ENCODE measurements at regions not wholly inside any gene's neighbourhood (a gene's known extent, or its start where the extent isn't known, plus 50 kb on each side); places are given as distances from the start of the nearest gene placed in this dataset.

GRCh38 chr10:1977461-1977860 is 240.1 kb upstream of the ADARB2 start:
- no peak for TF ChIP-seq ZFX (IDR thresholded peaks at IDR 0.05)
- TF ChIP-seq CTCF (conservative IDR thresholded peaks at IDR 0.05): no peak

GRCh38 chr10:1972406-1972805 is 235.1 kb upstream of the ADARB2 start:
- no peak overlapping the region for H3K27ac ChIP-seq
- TF ChIP-seq ZFX (IDR thresholded peaks at IDR 0.05): no peak
- TF ChIP-seq CTCF (conservative IDR thresholded peaks at IDR 0.05): no peak

More at GRCh38 chr10:1977461-1977860, 240.1 kb upstream of the ADARB2 start:
- no peak overlapping the region for H3K27ac ChIP-seq

DNA sequence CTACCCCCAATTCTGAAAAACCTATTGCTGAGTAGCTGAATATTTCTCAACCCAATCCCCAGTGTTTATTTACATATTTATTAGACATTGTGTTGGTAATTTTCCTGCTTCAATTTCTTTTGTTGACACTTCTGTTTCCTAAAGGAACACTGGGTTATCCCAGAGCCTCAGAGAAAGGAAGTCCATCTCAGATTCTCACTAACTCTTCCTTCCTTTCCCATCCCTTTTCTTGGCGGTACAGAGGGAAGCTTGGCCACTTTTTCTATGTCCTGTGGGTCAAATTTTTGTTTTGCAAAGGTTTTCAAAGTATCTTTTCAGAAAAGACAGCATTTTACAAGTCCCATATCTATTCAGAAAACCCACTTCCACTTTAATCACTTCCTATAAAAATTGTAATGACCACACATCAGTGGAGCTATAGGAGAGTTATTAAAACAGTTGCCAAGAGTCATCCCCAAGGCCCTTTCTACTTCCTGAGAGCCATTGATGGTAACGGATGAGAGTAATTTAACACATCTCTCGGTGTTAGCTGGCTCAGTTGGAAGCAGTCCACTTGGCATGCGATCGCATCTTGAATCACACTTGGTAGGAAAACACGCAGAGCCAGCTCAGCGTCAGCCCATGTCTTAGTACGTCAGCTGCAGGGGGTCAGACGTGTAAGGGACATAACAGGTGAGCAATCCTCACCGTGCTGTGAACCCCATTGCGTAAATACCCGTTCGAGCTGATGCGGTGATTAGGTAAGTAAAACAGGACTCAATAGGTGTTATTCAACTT is 231.1 kb upstream of the ADARB2 start:
- H3K27ac ChIP-seq: no peak overlapping the region
- no peak for TF ChIP-seq ZFX (IDR thresholded peaks at IDR 0.05)

- H3K27ac ChIP-seq: no peak overlapping the region
- TF ChIP-seq CTCF (conservative IDR thresholded peaks at IDR 0.05): no peak
- no peak for TF ChIP-seq ZFX (IDR thresholded peaks at IDR 0.05)
Measured at GRCh38 chr10:1966712-1967376, 229.5 kb upstream of the ADARB2 start.

- TF ChIP-seq CTCF (conservative IDR thresholded peaks at IDR 0.05) (no peak), ZFX (IDR thresholded peaks at IDR 0.05) (no peak)
- H3K27ac ChIP-seq: no peak overlapping the region
Measured at GRCh38 chr10:1964476-1964875, 227.2 kb upstream of the ADARB2 start.

DNA sequence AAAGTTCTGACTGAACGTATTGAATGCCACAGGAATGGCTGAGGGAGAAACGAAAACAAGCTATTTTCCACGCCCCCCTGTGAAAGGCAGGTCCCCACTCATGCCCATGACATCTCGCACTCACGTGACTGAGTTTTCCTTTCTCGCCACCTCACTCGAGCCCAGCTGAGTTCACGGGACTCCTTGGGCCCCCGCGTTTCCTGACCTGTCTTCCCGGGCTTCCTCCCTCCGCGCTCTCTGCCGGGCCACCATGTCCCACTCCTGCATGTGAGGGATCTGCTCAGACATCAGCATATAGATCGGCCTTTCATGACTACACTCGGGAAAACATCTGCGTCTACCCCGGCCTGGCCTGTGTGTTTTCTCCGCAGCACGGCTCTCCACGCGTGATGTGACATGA is 226.0 kb upstream of the ADARB2 start:
- no peak for TF ChIP-seq CTCF (conservative IDR thresholded peaks at IDR 0.05)
- TF ChIP-seq ZFX (IDR thresholded peaks at IDR 0.05): no peak
- H3K27ac ChIP-seq: no peak overlapping the region

- H3K27ac ChIP-seq: no peak overlapping the region
- TF ChIP-seq ZFX (IDR thresholded peaks at IDR 0.05): no peak
- peak; percentile 46 for TF ChIP-seq CTCF (conservative IDR thresholded peaks at IDR 0.05)
Measured at GRCh38 chr10:1961989-1962388, 224.7 kb upstream of the ADARB2 start.

Measured in C4-2B (cell line).